ENCODE measurements at regions not wholly inside any gene's neighbourhood (a gene's known extent, or its start where the extent isn't known, plus 50 kb on each side); places are given as distances from the start of the nearest gene placed in this dataset.

GRCh38 chr5:144017119-144017518 is 153.3 kb downstream of the YIPF5 start:
- peaks cover 13% of the 10 kb centered on the region for H3K27me3 Mint-ChIP-seq (ENCODE audit: unreplicated experiment)
- intact Hi-C loops (cut with micrococcal nuclease; ENCODE audit: unreplicated experiment), result no loop called here
- no peak overlapping the region for H3K27ac Mint-ChIP-seq (ENCODE audit: unreplicated experiment)
- H3K9me3 Mint-ChIP-seq (ENCODE audit: low read depth, unreplicated experiment), result peaks cover 21% of the 10 kb centered on the region
- no peak overlapping the region for H3K4me3 Mint-ChIP-seq (ENCODE audit: low read depth, unreplicated experiment)
- H3K4me1 Mint-ChIP-seq (ENCODE audit: low read depth, unreplicated experiment), result no peaks in the 10 kb centered on the region
- no TSS peak for BruUV-seq (replicated peaks)
- H3K36me3 Mint-ChIP-seq (ENCODE audit: insufficient read depth, unreplicated experiment), result no peaks in the 10 kb centered on the region
- no peak for DNase-seq
- no peak for TF ChIP-seq CTCF (IDR thresholded peaks at IDR 0.05; ENCODE audit: unreplicated experiment)
- CTCF ChIA-PET, result no interaction called here

DNA sequence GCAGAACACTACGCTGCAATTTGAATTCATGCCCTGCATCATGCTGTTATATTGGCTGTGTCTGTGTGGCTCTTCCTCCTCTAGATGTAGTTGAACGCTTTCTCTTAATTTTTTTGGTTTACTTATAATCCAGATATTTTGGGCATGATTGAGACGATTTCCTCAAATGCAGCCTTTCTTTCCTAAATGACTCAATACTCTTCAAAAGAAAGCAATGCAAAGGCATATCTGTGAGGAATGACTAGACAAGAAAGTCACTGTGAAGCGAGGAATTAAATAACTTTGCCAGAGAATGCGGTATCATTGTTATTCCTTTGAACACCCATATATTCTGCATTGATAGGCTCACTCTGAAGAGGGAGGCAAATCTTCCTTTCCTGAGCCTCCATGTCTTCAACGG is 152.8 kb downstream of the YIPF5 start:
- Mint-ChIP-seq H3K4me3 (ENCODE audit: low read depth, unreplicated experiment) (no peak overlapping the region), H3K27ac (ENCODE audit: unreplicated experiment) (no peak overlapping the region), H3K27me3 (ENCODE audit: unreplicated experiment) (peaks cover 13% of the 10 kb centered on the region), H3K36me3 (ENCODE audit: insufficient read depth, unreplicated experiment) (no peaks in the 10 kb centered on the region), H3K9me3 (ENCODE audit: low read depth, unreplicated experiment) (peaks cover 21% of the 10 kb centered on the region), H3K4me1 (ENCODE audit: low read depth, unreplicated experiment) (no peaks in the 10 kb centered on the region)
- TF ChIP-seq CTCF (IDR thresholded peaks at IDR 0.05; ENCODE audit: unreplicated experiment), result no peak
- no TSS peak for BruUV-seq (replicated peaks)
- no peak for DNase-seq
- intact Hi-C loops (cut with micrococcal nuclease; ENCODE audit: unreplicated experiment), result no loop called here
- CTCF ChIA-PET, result no interaction called here

- no TSS peak for BruUV-seq (replicated peaks)
- Mint-ChIP-seq H3K27ac (ENCODE audit: unreplicated experiment) (no peak overlapping the region), H3K36me3 (ENCODE audit: insufficient read depth, unreplicated experiment) (no peaks in the 10 kb centered on the region), H3K27me3 (ENCODE audit: unreplicated experiment) (no peaks in the 10 kb centered on the region), H3K4me3 (ENCODE audit: low read depth, unreplicated experiment) (no peak overlapping the region), H3K4me1 (ENCODE audit: low read depth, unreplicated experiment) (no peaks in the 10 kb centered on the region), H3K9me3 (ENCODE audit: low read depth, unreplicated experiment) (peaks cover 9% of the 10 kb centered on the region)
- intact Hi-C loops (cut with micrococcal nuclease; ENCODE audit: unreplicated experiment), result no loop called here
- DNase-seq, result no peak
- CTCF ChIA-PET, result no interaction called here
- TF ChIP-seq CTCF (IDR thresholded peaks at IDR 0.05; ENCODE audit: unreplicated experiment), result no peak
Observed at GRCh38 chr5:144024090-144024489, 146.4 kb downstream of the YIPF5 start.

DNA sequence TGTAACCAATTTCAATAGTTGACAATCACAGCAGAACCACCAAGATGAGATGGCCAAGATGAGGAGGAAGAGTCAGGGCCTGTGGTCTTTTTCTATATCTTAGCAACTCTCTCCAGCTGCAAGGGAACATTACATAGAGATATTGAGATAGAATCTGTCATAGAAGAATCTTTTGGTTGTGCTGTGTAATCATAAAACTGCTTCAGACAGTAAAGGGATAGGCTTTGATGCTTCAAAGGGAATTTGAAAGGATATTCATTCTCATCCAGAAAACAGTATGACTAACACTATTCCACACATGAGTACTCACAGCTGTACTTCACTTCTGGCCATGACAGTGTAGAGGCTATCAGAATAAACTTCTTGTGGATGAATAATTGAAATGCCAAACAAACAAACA is 145.9 kb downstream of the YIPF5 start:
- CTCF ChIA-PET, result no interaction called here
- Mint-ChIP-seq H3K4me1 (ENCODE audit: low read depth, unreplicated experiment) (no peaks in the 10 kb centered on the region), H3K27ac (ENCODE audit: unreplicated experiment) (no peak overlapping the region), H3K36me3 (ENCODE audit: insufficient read depth, unreplicated experiment) (no peaks in the 10 kb centered on the region), H3K27me3 (ENCODE audit: unreplicated experiment) (no peaks in the 10 kb centered on the region), H3K4me3 (ENCODE audit: low read depth, unreplicated experiment) (no peak overlapping the region), H3K9me3 (ENCODE audit: low read depth, unreplicated experiment) (peaks cover 9% of the 10 kb centered on the region)
- BruUV-seq (replicated peaks), result no TSS peak
- no peak for DNase-seq
- intact Hi-C loops (cut with micrococcal nuclease; ENCODE audit: unreplicated experiment), result no loop called here
- TF ChIP-seq CTCF (IDR thresholded peaks at IDR 0.05; ENCODE audit: unreplicated experiment), result no peak

DNA sequence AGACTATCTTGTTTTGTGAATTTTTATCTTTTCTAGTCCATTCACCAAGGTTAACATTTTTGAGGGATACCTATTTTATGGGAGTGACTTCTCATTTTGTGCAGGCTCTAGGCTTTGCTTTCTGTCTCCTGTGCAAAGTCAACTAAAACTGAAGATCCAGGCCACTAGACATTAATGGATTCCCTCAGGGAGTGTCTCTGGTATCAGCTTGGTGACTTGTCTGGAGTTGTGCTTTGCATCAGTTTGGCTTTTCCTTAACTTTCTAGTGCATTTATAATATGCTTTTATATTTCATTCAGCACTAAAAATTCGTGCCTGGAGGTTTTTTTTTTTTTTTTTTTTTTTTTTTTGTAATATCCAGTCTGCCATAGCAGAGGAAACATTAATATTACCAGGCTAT is 144.2 kb downstream of the YIPF5 start:
- Mint-ChIP-seq H3K4me1 (ENCODE audit: low read depth, unreplicated experiment) (no peaks in the 10 kb centered on the region), H3K27me3 (ENCODE audit: unreplicated experiment) (no peaks in the 10 kb centered on the region), H3K9me3 (ENCODE audit: low read depth, unreplicated experiment) (peaks cover 3% of the 10 kb centered on the region), H3K36me3 (ENCODE audit: insufficient read depth, unreplicated experiment) (no peaks in the 10 kb centered on the region), H3K27ac (ENCODE audit: unreplicated experiment) (no peak overlapping the region), H3K4me3 (ENCODE audit: low read depth, unreplicated experiment) (no peak overlapping the region)
- intact Hi-C loops (cut with micrococcal nuclease; ENCODE audit: unreplicated experiment), result no loop called here
- BruUV-seq (replicated peaks), result no TSS peak
- no peak for TF ChIP-seq CTCF (IDR thresholded peaks at IDR 0.05; ENCODE audit: unreplicated experiment)
- CTCF ChIA-PET, result no interaction called here
- DNase-seq, result no peak

All from Calu3 (cell line).